ENCODE measurements at regions not wholly inside any gene's neighbourhood (a gene's known extent, or its start where the extent isn't known, plus 50 kb on each side); places are given as distances from the start of the nearest gene placed in this dataset.

GRCh38 chr6:156017838-156018237 lies 562.2 kb upstream of the NOX3 start:
- TF ChIP-seq EZH2phosphoT487 (IDR thresholded peaks at IDR 0.05; ENCODE audit: insufficient read depth, low read depth) (no peak), EZH2 (IDR thresholded peaks at IDR 0.05; ENCODE audit: insufficient read depth, poor library complexity, severe bottlenecking) (no peak)

Measured in GM23248 (cell line).